ENCODE measurements at regions not wholly inside any gene's neighbourhood (a gene's known extent, or its start where the extent isn't known, plus 50 kb on each side); places are given as distances from the start of the nearest gene placed in this dataset.
"Not testable (repeated sequence)": the region's sequence is repeated elsewhere in the genome, so short reads cannot be mapped to it uniquely, and the experiment has no call there.

- intact Hi-C loops (cut with DNase I): no loop called here
- no peak for DNase-seq
These were observed 312.3 kb upstream of the ONECUT1 start for GRCh38 chr15:53102483-53102882.

DNA sequence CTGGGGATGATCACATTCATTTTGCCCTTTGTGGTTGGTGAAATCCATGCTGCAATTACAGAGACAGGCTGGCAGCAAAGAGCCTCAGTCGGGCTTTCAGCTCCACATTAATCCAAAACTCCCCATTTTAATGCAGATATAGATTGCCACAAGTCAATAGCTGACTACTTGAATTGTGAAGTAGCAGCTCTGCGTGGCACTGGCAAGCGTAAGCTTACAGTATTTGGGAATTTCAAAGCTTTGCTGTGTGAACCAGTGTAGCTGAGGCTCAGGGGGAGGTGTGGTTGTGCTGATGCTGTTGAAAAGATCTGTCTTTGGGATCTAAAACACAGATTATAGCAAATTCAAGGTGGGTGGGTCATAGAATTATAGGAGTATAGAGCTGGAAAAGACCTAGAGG is 290.3 kb upstream of the ONECUT1 start:
- DNase-seq: no peak
- intact Hi-C loops (cut with DNase I): no loop called here

GRCh38 chr15:53074221-53074620 is 284.1 kb upstream of the ONECUT1 start:
- no peak for DNase-seq

GRCh38 chr15:53072077-53072476 is 281.9 kb upstream of the ONECUT1 start:
- peak in 16 of 42 donors; percentile 3 to 46 (median 10) for DNase-seq
- intact Hi-C loops (cut with DNase I): no loop called here

More at GRCh38 chr15:53074221-53074620, 284.1 kb upstream of the ONECUT1 start:
- intact Hi-C loops (cut with DNase I): no loop called here

GRCh38 chr15:53068636-53069035 is 278.5 kb upstream of the ONECUT1 start:
- intact Hi-C loops (cut with DNase I): no loop called here
- no peak for DNase-seq

DNA sequence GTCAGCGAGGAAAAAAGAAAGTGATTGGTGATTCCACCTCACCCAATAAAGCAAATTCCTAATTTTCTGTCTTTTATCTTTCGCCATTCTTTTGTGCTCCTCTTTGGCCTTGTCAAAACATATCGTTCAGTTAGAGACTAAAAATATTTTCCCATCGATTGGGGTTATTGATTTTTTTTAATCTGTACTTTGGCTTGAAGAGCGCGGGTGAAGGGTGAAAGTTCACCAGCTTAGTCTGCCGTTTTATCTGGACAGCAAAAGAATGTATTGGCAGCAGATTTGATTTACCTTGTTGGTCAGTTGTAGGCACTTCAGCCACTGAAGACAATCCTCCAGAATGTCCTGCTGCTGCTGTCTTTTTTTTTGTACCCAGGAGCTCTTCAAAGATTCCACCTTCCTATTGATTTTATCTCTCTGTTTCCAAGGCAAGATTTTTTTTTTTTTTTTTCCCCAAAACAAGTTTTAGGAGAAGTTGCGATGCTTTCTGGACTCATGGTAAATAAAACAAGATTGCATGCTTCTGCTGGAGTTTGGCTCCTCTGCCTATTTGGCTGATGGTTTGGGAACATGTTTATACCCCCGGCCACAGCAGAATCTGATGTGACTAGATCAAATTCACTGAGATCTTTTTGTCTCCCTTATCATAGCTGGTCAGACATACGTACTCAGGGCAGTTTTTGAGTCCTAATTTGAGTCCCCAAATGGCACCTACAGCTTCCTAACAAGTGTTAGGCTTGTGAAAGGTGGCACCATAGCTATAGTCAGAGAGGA is 269.3 kb upstream of the ONECUT1 start:
- intact Hi-C loops (cut with DNase I): no loop called here
- no peak for DNase-seq

GRCh38 chr15:53046153-53046790 is 256.1 kb upstream of the ONECUT1 start:
- intact Hi-C loops (cut with DNase I): no loop called here
- no peak for DNase-seq

- intact Hi-C loops (cut with DNase I): no loop called here
- DNase-seq: no peak
These were observed 248.5 kb upstream of the ONECUT1 start for GRCh38 chr15:53038655-53038941.

GRCh38 chr15:53037904-53038654 is 247.9 kb upstream of the ONECUT1 start:
- intact Hi-C loops (cut with DNase I): no loop called here
- no peak for DNase-seq

DNA sequence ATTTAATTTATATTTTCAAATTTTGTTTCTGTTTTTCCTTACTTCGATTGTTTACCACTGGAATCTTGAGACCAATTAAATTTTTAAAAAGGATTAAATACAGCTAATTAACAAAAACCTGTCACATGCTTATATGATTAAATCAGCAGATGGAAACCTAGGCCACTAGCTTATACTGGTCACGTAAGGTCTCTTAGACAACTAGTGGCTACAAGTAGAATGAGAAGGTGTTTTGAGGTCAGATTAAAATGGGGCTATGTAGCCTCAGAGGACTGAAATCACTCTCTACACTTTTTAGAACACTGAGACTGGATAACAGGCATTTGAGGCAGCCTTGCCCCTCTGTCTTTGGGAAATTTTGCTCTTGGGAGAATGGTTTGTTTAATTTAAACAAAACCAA is 246.5 kb upstream of the ONECUT1 start:
- intact Hi-C loops (cut with DNase I): no loop called here
- no peak for DNase-seq

- no peak for DNase-seq
- intact Hi-C loops (cut with DNase I): no loop called here
These were observed 244.7 kb upstream of the ONECUT1 start for GRCh38 chr15:53034767-53035245.

GRCh38 chr15:53033709-53034108 is 243.6 kb upstream of the ONECUT1 start:
- DNase-seq: no peak
- intact Hi-C loops (cut with DNase I): no loop called here

- DNase-seq: no peak
- intact Hi-C loops (cut with DNase I): no loop called here
These were observed 241.3 kb upstream of the ONECUT1 start for GRCh38 chr15:53031469-53031868.

GRCh38 chr15:53022788-53023187 is 232.7 kb upstream of the ONECUT1 start:
- DNase-seq: no peak
- intact Hi-C loops (cut with DNase I): no loop called here

GRCh38 chr15:53013329-53013728 is 223.2 kb upstream of the ONECUT1 start:
- no peak for DNase-seq
- intact Hi-C loops (cut with DNase I): no loop called here

GRCh38 chr15:53011779-53012178 is 221.6 kb upstream of the ONECUT1 start:
- intact Hi-C loops (cut with DNase I); DNase-seq: not testable (repeated sequence)

DNA sequence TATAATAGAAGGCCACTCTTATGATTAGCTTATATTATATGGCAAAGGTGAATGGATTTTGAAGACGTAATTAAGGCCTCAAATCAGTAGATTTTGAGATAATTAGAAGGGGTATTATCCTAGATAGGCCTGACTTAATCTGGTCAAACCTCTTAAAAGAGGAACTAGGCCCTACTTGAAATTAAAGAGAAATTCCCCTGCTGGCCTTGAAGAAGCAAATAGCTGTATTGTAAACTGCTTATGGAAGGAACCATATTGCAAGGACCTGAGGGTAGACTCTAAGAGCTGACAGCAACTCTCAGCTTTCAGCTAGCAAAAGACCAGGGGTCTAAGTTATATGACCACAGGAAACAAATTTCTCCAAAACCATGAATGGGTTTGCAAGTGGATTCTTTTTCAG is 219.0 kb upstream of the ONECUT1 start:
- intact Hi-C loops (cut with DNase I): no loop called here
- DNase-seq: no peak

GRCh38 chr15:53000409-53000808 is 210.3 kb upstream of the ONECUT1 start:
- intact Hi-C loops (cut with DNase I): no loop called here
- DNase-seq: peak in 7 of 42 donors; percentile 10 to 48 (median 17)

DNA sequence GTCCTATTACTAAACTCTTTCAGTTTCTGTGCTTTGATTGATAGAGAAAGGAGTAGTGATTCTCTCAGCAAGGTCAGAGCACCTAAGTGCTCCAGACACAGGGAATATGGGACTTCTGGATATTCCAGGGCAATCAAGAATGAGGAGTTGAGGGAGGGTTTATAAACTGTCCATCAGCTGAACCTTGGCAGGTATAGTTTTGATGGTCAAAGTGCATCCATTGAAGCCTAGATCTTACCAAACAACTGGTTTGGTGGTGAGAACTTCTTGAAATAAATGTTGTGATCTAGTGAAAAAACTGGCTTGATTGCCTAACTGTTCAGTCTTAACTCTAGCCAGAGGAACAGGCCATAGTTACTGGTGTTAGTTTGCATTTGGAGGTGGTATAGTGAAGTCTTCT is 207.0 kb upstream of the ONECUT1 start:
- intact Hi-C loops (cut with DNase I): no loop called here
- DNase-seq: no peak

GRCh38 chr15:52994290-52994689 is 204.2 kb upstream of the ONECUT1 start:
- intact Hi-C loops (cut with DNase I): no loop called here
- DNase-seq: no peak
